Keratinocyte (primary cell): ENCODE measurements at regions not wholly inside any gene's neighbourhood (a gene's known extent, or its start where the extent isn't known, plus 50 kb on each side); places are given as distances from the start of the nearest gene placed in this dataset.

Source experiments
- DNase-seq: peaks from one replicate; pipeline ENCODE4 v3.0.0-alpha.2; 2011; ENCODE audit warnings: low read depth, missing footprints, low spot score
- FAIRE-seq: peaks from 2 replicates; lab custom pipeline; 2011; peaks lifted over from hg19 to GRCh38; lab: Jason Lieb, UNC
- H2AFZ ChIP-seq: 2 replicates; pipeline ENCODE4 v1.6.0; 2012; ENCODE audit warnings: low read length, control low read depth, inconsistent platforms; ENCODE audit not compliant: control insufficient read depth
- H3K27ac ChIP-seq: 2 replicates; pipeline ENCODE4 v1.5.1; 2011; ENCODE audit warnings: low read length; ENCODE audit not compliant: control insufficient read depth, insufficient read depth
- H3K27me3 ChIP-seq: 3 replicates; pipeline ENCODE4 v1.6.0; 2011; ENCODE audit warnings: low read length; ENCODE audit not compliant: control insufficient read depth, insufficient read depth; ENCODE audit errors: extremely low read depth
- H3K36me3 ChIP-seq, 2 experiments: 2 replicates in 1 of 2; 3 replicates in 1 of 2; pipeline ENCODE4 v1.5.1; 2011; ENCODE audit warnings: low read length in 2 of 2, mild to moderate bottlenecking in 1 of 2; ENCODE audit not compliant: control insufficient read depth in 2 of 2, insufficient read depth in 2 of 2; ENCODE audit errors: extremely low read depth in 1 of 2
- H3K4me1 ChIP-seq: 3 replicates; pipeline ENCODE4 v1.5.1; 2011; ENCODE audit warnings: low read length; ENCODE audit not compliant: control insufficient read depth, insufficient read depth; ENCODE audit errors: extremely low read depth
- H3K4me2 ChIP-seq: 3 replicates; pipeline ENCODE4 v1.6.0; 2011; ENCODE audit warnings: low read depth, low read length; ENCODE audit not compliant: control insufficient read depth, insufficient read depth; ENCODE audit errors: extremely low read depth
- H3K4me3 ChIP-seq, 3 experiments: fragments of 200-600 bp in 1 of 3; sonication (generic) in 1 of 3; 2 replicates in 2 of 3; 3 replicates in 1 of 3; pipeline ENCODE4 v1.5.1; 2011 to 2016; ENCODE audit warnings: low read length in 3 of 3, mild to moderate bottlenecking in 3 of 3, control low read depth in 2 of 3, inconsistent platforms in 1 of 3, low read depth in 1 of 3, mixed read lengths in 1 of 3, mixed run types in 1 of 3, moderate library complexity in 1 of 3; ENCODE audit not compliant: control insufficient read depth in 2 of 3, insufficient read depth in 2 of 3; ENCODE audit errors: extremely low read depth in 1 of 3
- H3K79me2 ChIP-seq: 2 replicates; pipeline ENCODE4 v1.6.0; 2012; ENCODE audit warnings: low read length; ENCODE audit not compliant: control insufficient read depth, insufficient read depth
- H3K9ac ChIP-seq: 3 replicates; pipeline ENCODE4 v1.6.0; 2011; ENCODE audit warnings: low read length; ENCODE audit not compliant: control insufficient read depth, insufficient read depth; ENCODE audit errors: extremely low read depth
- H3K9me1 ChIP-seq: 3 replicates; pipeline ENCODE4 v1.6.0; 2011; ENCODE audit warnings: low read length; ENCODE audit not compliant: control insufficient read depth, insufficient read depth; ENCODE audit errors: extremely low read depth
- H3K9me3 ChIP-seq: 2 replicates; pipeline ENCODE4 v1.5.1; 2012; ENCODE audit warnings: low read depth, low read length; ENCODE audit not compliant: control insufficient read depth
- H4K20me1 ChIP-seq: 3 replicates; pipeline ENCODE4 v1.6.0; 2011; ENCODE audit warnings: low read length; ENCODE audit not compliant: control insufficient read depth, insufficient read depth; ENCODE audit errors: extremely low read depth
- CTCF ChIP-seq, 3 experiments: IDR thresholded peaks in 1 of 3; conservative IDR thresholded peaks in 1 of 3; optimal IDR thresholded peaks in 1 of 3; 2 replicates in 2 of 3; 3 replicates in 1 of 3; pipeline versions ENCODE3 to v1.5.1; 2011; ENCODE audit warnings: low read length in 3 of 3, mild to moderate bottlenecking in 3 of 3, moderate library complexity in 2 of 3, control low read depth in 1 of 3, inconsistent platforms in 1 of 3; ENCODE audit not compliant: insufficient read depth in 2 of 3; ENCODE audit errors: extremely low read depth in 1 of 3
- EZH2 ChIP-seq: IDR thresholded peaks from one replicate; pipeline ENCODE4 v1.6.1; 2012; ENCODE audit warnings: inconsistent platforms, mild to moderate bottlenecking, low read length, moderate library complexity
- dilution Hi-C: fragments of 300-500 bp; cut with MboI; formaldehyde crosslinking; loops from one replicate; pipeline ENCODE4 v1.7.0; 2020; ENCODE audit warnings: low sequenced_read_pairs; ENCODE audit not compliant: extremely low pct_ligation_motif_present

- Histone ChIP-seq H3K27ac (no peak overlapping the region), H3K79me2 (no peaks in the 10 kb centered on the region), H3K9ac (no peak overlapping the region), H3K4me3 (no peak overlapping the region), H3K27me3 (no peaks in the 10 kb centered on the region), H2AFZ (no peak overlapping the region), H3K9me3 (no peaks in the 10 kb centered on the region), H3K36me3 (no peaks in the 10 kb centered on the region), H3K4me1 (no peaks in the 10 kb centered on the region), H3K4me2 (no peak overlapping the region), H3K9me1 (no peaks in the 10 kb centered on the region), H4K20me1 (no peaks in the 10 kb centered on the region)
- FAIRE-seq: no peak
- no peak for TF ChIP-seq CTCF (optimal IDR thresholded peaks at IDR 0.05 in 1 of 3, IDR thresholded peaks at IDR 0.05 in 1 of 3, conservative IDR thresholded peaks at IDR 0.05 in 1 of 3; ENCODE audit: extremely low read depth in 1 of 3, insufficient read depth in 2 of 3, low read length in 3 of 3)
- no peak for TF ChIP-seq EZH2
- dilution Hi-C loops: no loop called here
- DNase-seq: no peak
Observed at GRCh38 chr16:13391337-13391736, 489.9 kb downstream of the SHISA9 start.

GRCh38 chr16:13392341-13392740 is 490.9 kb downstream of the SHISA9 start:
- no peak for FAIRE-seq
- no peak for TF ChIP-seq EZH2
- no peak for TF ChIP-seq CTCF (optimal IDR thresholded peaks at IDR 0.05 in 1 of 3, IDR thresholded peaks at IDR 0.05 in 1 of 3, conservative IDR thresholded peaks at IDR 0.05 in 1 of 3; ENCODE audit: extremely low read depth in 1 of 3, insufficient read depth in 2 of 3, low read length in 3 of 3)

More at GRCh38 chr16:13392341-13392740, 490.9 kb downstream of the SHISA9 start:
- no peak for DNase-seq
- no peaks in the 10 kb centered on the region for H3K79me2 ChIP-seq
- no peaks in the 10 kb centered on the region for H4K20me1 ChIP-seq
- no peaks in the 10 kb centered on the region for H3K27me3 ChIP-seq
- no peaks in the 10 kb centered on the region for H3K9me3 ChIP-seq
- no peaks in the 10 kb centered on the region for H3K36me3 ChIP-seq
- H3K27ac ChIP-seq: no peak overlapping the region
- no peak overlapping the region for H3K4me3 ChIP-seq
- H3K9me1 ChIP-seq: no peaks in the 10 kb centered on the region
- dilution Hi-C loops: no loop called here
- H2AFZ ChIP-seq: no peak overlapping the region
- H3K9ac ChIP-seq: no peak overlapping the region
- H3K4me1 ChIP-seq: no peaks in the 10 kb centered on the region
- H3K4me2 ChIP-seq: no peak overlapping the region
